ENCODE measurements at regions not wholly inside any gene's neighbourhood (a gene's known extent, or its start where the extent isn't known, plus 50 kb on each side); places are given as distances from the start of the nearest gene placed in this dataset.

- Histone ChIP-seq H3K9ac (ENCODE audit: low read length) (no peak overlapping the region), H2AFZ (ENCODE audit: low read length) (no peak overlapping the region), H3F3A (ENCODE audit: low read length, unreplicated experiment) (no peaks in the 10 kb centered on the region), H3K36me3 (ENCODE audit: low read depth, low read length) (no peaks in the 10 kb centered on the region), H3K27me3 (ENCODE audit: low read length) (no peaks in the 10 kb centered on the region), H3K4me2 (ENCODE audit: low read length) (no peak overlapping the region), H3K4me1 (ENCODE audit: insufficient read depth, low read length) (no peaks in the 10 kb centered on the region), H3K9me3 (ENCODE audit: low read length) (0 out of 2 replicates have a peak, but pooled peaks cover under 1% of the 10 kb centered on the region), H3K9me2 (replicated peaks; ENCODE audit: low read length) (no peaks in the 10 kb centered on the region), H3K4me3 (ENCODE audit: low read length) (no peak overlapping the region), H3K27ac (ENCODE audit: low read length) (no peak overlapping the region), H3K79me2 (ENCODE audit: low read length) (no peaks in the 10 kb centered on the region), H4K20me1 (ENCODE audit: low read length) (no peaks in the 10 kb centered on the region)
- DNase-seq (no peak), ATAC-seq (no peak)
- no TSS peak for BruUV-seq (replicated peaks)
- intact Hi-C loops (cut with micrococcal nuclease), result no loop called here
- TF ChIP-seq CTCF (conservative IDR thresholded peaks at IDR 0.05; ENCODE audit: low read depth, low read length) (no peak), EZH2 (IDR thresholded peaks at IDR 0.05; ENCODE audit: low read length, unreplicated experiment) (no peak), EZH2phosphoT487 (IDR thresholded peaks at IDR 0.05; ENCODE audit: borderline replicate concordance, low read length) (no peak)
- CTCF ChIA-PET, result no interaction called here
- POLR2A ChIA-PET (ENCODE audit: unreplicated experiment), result no interaction called here
Observed at GRCh38 chr20:39873286-39873685, 815.8 kb downstream of the MAFB start.

GRCh38 chr20:39871013-39871412, 818.0 kb downstream of the MAFB start:
- DNase-seq (no peak), ATAC-seq (no peak)
- H3K27me3 ChIP-seq (ENCODE audit: low read length), result no peaks in the 10 kb centered on the region
- H3F3A ChIP-seq (ENCODE audit: low read length, unreplicated experiment), result no peaks in the 10 kb centered on the region
- no peaks in the 10 kb centered on the region for H3K36me3 ChIP-seq (ENCODE audit: low read depth, low read length)
- H3K9me3 ChIP-seq (ENCODE audit: low read length), result peaks cover 5% of the 10 kb centered on the region; the same call in 1 of the 2 replicates
- H3K4me1 ChIP-seq (ENCODE audit: insufficient read depth, low read length), result no peaks in the 10 kb centered on the region
- BruUV-seq (replicated peaks), result no TSS peak
- no peak overlapping the region for H2AFZ ChIP-seq (ENCODE audit: low read length)
- H3K9ac ChIP-seq (ENCODE audit: low read length), result no peak overlapping the region
- no peaks in the 10 kb centered on the region for H4K20me1 ChIP-seq (ENCODE audit: low read length)
- H3K79me2 ChIP-seq (ENCODE audit: low read length), result no peaks in the 10 kb centered on the region
- ChIA-PET POLR2A (ENCODE audit: unreplicated experiment) (no interaction called here), CTCF (no interaction called here)
- intact Hi-C loops (cut with micrococcal nuclease), result no loop called here
- H3K4me2 ChIP-seq (ENCODE audit: low read length), result no peak overlapping the region
- H3K27ac ChIP-seq (ENCODE audit: low read length), result no peak overlapping the region
- H3K4me3 ChIP-seq (ENCODE audit: low read length), result no peak overlapping the region
- H3K9me2 ChIP-seq (replicated peaks; ENCODE audit: low read length), result no peaks in the 10 kb centered on the region
- TF ChIP-seq EZH2phosphoT487 (IDR thresholded peaks at IDR 0.05; ENCODE audit: borderline replicate concordance, low read length) (no peak), EZH2 (IDR thresholded peaks at IDR 0.05; ENCODE audit: low read length, unreplicated experiment) (no peak), CTCF (conservative IDR thresholded peaks at IDR 0.05; ENCODE audit: low read depth, low read length) (no peak)

- Histone ChIP-seq H3K9me2 (replicated peaks; ENCODE audit: low read length) (no peaks in the 10 kb centered on the region), H3K36me3 (ENCODE audit: low read depth, low read length) (no peaks in the 10 kb centered on the region), H3K9me3 (ENCODE audit: low read length) (peaks cover 25% of the 10 kb centered on the region; the same call in 1 of the 2 replicates), H3K27ac (ENCODE audit: low read length) (no peak overlapping the region), H3K9ac (ENCODE audit: low read length) (no peak overlapping the region), H3K4me2 (ENCODE audit: low read length) (no peak overlapping the region), H2AFZ (ENCODE audit: low read length) (no peak overlapping the region), H3K4me3 (ENCODE audit: low read length) (no peak overlapping the region), H3K27me3 (ENCODE audit: low read length) (no peaks in the 10 kb centered on the region), H3F3A (ENCODE audit: low read length, unreplicated experiment) (no peaks in the 10 kb centered on the region), H4K20me1 (ENCODE audit: low read length) (no peaks in the 10 kb centered on the region), H3K4me1 (ENCODE audit: insufficient read depth, low read length) (no peaks in the 10 kb centered on the region), H3K79me2 (ENCODE audit: low read length) (no peaks in the 10 kb centered on the region)
- ChIA-PET CTCF (no interaction called here), POLR2A (ENCODE audit: unreplicated experiment) (no interaction called here)
- intact Hi-C loops (cut with micrococcal nuclease), result no loop called here
- TF ChIP-seq EZH2 (IDR thresholded peaks at IDR 0.05; ENCODE audit: low read length, unreplicated experiment) (no peak), CTCF (conservative IDR thresholded peaks at IDR 0.05; ENCODE audit: low read depth, low read length) (no peak), EZH2phosphoT487 (IDR thresholded peaks at IDR 0.05; ENCODE audit: borderline replicate concordance, low read length) (no peak)
- DNase-seq (no peak), ATAC-seq (no peak)
- BruUV-seq (replicated peaks), result no TSS peak
Observed at GRCh38 chr20:39865446-39865845, 823.6 kb downstream of the MAFB start.
